SK-N-MC (cell line): ENCODE measurements at regions not wholly inside any gene's neighbourhood (a gene's known extent, or its start where the extent isn't known, plus 50 kb on each side); places are given as distances from the start of the nearest gene placed in this dataset.

ENCODE experiments used
- EZH2 ChIP-seq: fragments of 200-600 bp; sonication (generic); IDR thresholded peaks from one replicate; pipeline ENCODE4 v1.6.1; 2017; ENCODE audit warnings: antibody characterized with exemption
- FOXP2 ChIP-seq: optimal IDR thresholded peaks from 2 replicates; pipeline ENCODE3; 2011; ENCODE audit warnings: mild to moderate bottlenecking, moderate library complexity; ENCODE audit not compliant: insufficient read depth; ENCODE audit errors: extremely low read length, control extremely low read depth
- POLR2AphosphoS5 ChIP-seq: IDR thresholded peaks from 2 replicates; pipeline ENCODE4 v1.6.1; 2012; ENCODE audit warnings: mild to moderate bottlenecking, low read depth, low read length, borderline replicate concordance

GRCh38 chr6:167505199-167505598, 180.3 kb downstream of the TTLL2 start:
- no peak for TF ChIP-seq POLR2AphosphoS5
- TF ChIP-seq EZH2: no peak
- TF ChIP-seq FOXP2: no peak
